ENCODE measurements at regions not wholly inside any gene's neighbourhood (a gene's known extent, or its start where the extent isn't known, plus 50 kb on each side); places are given as distances from the start of the nearest gene placed in this dataset.

GRCh38 chr9:85156652-85157051 is 487.1 kb downstream of the NTRK2 start:
- TF ChIP-seq, protein P1, sequence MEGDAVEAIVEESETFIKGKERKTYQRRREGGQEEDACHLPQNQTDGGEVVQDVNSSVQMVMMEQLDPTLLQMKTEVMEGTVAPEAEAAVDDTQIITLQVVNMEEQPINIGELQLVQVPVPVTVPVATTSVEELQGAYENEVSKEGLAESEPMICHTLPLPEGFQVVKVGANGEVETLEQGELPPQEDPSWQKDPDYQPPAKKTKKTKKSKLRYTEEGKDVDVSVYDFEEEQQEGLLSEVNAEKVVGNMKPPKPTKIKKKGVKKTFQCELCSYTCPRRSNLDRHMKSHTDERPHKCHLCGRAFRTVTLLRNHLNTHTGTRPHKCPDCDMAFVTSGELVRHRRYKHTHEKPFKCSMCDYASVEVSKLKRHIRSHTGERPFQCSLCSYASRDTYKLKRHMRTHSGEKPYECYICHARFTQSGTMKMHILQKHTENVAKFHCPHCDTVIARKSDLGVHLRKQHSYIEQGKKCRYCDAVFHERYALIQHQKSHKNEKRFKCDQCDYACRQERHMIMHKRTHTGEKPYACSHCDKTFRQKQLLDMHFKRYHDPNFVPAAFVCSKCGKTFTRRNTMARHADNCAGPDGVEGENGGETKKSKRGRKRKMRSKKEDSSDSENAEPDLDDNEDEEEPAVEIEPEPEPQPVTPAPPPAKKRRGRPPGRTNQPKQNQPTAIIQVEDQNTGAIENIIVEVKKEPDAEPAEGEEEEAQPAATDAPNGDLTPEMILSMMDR (IDR thresholded peaks at IDR 0.05), result no peak
- TF ChIP-seq EP300 (IDR thresholded peaks at IDR 0.05) (no peak), POLR2A (IDR thresholded peaks at IDR 0.05) (no peak), POLR2AphosphoS5 (IDR thresholded peaks at IDR 0.05) (no peak)
